ENCODE measurements at regions not wholly inside any gene's neighbourhood (a gene's known extent, or its start where the extent isn't known, plus 50 kb on each side); places are given as distances from the start of the nearest gene placed in this dataset.

DNA sequence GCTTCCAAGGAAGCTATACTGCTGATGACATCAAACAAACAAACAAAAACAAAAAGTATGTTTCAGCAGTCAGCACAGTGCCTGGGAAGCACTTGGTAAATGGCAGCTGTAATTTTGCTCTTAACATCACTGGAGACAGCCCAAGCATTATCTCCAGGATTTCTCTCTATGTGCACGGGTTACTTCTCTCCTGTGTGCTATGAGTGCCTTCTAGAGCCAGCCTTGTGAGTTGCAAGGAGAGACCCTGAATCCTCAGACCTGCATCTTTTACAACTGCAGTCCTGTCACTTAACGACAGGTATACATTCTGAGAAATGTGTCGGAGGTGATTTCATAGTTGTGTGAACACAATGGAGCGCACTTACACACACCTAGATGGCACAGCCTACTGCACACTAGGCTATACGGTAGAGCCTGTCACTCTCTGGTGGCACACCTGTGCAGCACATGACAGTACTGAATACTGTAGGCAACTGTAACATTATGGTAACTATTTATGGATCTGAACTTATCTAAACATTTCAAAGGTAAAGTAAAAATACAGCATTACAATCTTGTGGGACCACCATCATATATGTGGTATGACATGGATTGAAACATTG lies 662.5 kb upstream of the B3GAT1 start:
- no peak for TF ChIP-seq POLR2A (IDR thresholded peaks at IDR 0.05)
- TF ChIP-seq, protein P1, sequence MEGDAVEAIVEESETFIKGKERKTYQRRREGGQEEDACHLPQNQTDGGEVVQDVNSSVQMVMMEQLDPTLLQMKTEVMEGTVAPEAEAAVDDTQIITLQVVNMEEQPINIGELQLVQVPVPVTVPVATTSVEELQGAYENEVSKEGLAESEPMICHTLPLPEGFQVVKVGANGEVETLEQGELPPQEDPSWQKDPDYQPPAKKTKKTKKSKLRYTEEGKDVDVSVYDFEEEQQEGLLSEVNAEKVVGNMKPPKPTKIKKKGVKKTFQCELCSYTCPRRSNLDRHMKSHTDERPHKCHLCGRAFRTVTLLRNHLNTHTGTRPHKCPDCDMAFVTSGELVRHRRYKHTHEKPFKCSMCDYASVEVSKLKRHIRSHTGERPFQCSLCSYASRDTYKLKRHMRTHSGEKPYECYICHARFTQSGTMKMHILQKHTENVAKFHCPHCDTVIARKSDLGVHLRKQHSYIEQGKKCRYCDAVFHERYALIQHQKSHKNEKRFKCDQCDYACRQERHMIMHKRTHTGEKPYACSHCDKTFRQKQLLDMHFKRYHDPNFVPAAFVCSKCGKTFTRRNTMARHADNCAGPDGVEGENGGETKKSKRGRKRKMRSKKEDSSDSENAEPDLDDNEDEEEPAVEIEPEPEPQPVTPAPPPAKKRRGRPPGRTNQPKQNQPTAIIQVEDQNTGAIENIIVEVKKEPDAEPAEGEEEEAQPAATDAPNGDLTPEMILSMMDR (IDR thresholded peaks at IDR 0.05), result no peak

Measured in thyroid gland (tissue), 4 donors.